K562 (cell line): ENCODE measurements at regions not wholly inside any gene's neighbourhood (a gene's known extent, or its start where the extent isn't known, plus 50 kb on each side); places are given as distances from the start of the nearest gene placed in this dataset.

Experiments
- ATAC-seq: fragments of 200-7000 bp; cut with Tn5 transposase; 3 replicates; pipeline ENCODE4 v1.9.1; 2020; ENCODE audit warnings: moderate library complexity
- BruUV-seq: library from RNA; stranded (reverse); fragments of 400-500 nt; replicated peaks from 2 replicates; lab custom pipeline; 2021; lab: Mats Ljungman, UMichigan
- CTCF ChIA-PET: fragments of 300-600 bp; formaldehyde crosslinking; extraction: SDS; loops from one replicate; lab custom pipeline; 2021; ENCODE audit warnings: low intra/inter-chr PET ratio; lab: Yijun Ruan, JAX
- POLR2A ChIA-PET: fragments of 300-600, 350-650 bp; sonication (Branson Sonifier 250); formaldehyde crosslinking; extraction: SDS; loops from one replicate; lab custom pipeline; 2021; ENCODE audit warnings: antibody characterized with exemption, inconsistent platforms; lab: Yijun Ruan, JAX
- DNase-seq, 4 experiments: peaks; one replicate each; pipeline versions ENCODE4 v3.0.0 to v3.0.0-alpha.2; 2011 to 2018; ENCODE audit warnings: low spot score in 3 of 4, mixed read lengths in 3 of 4; ENCODE audit errors: extremely low read depth in 1 of 4
- FAIRE-seq: peaks from 2 replicates; lab custom pipeline; 2011; peaks lifted over from hg19 to GRCh38; lab: Jason Lieb, UNC
- H2AFZ ChIP-seq: 2 replicates; pipeline ENCODE4 v1.6.0; 2011; ENCODE audit warnings: low read depth, low read length, control low read depth, inconsistent platforms
- H3K27ac ChIP-seq: fragments of 200-600 bp; 3 replicates; pipeline ENCODE4 v1.8.0; 2011; ENCODE audit warnings: low read depth, mild to moderate bottlenecking, control low read depth, inconsistent platforms, low read length, moderate library complexity, mixed read lengths; ENCODE audit errors: extremely low read depth
- H3K27me3 ChIP-seq, 2 experiments: fragments of 300-600 bp in 1 of 2; 2 replicates in 1 of 2; 3 replicates in 1 of 2; pipeline versions ENCODE4 v1.6.0 to v1.8.0; 2011; ENCODE audit warnings: inconsistent platforms in 2 of 2, low read length in 2 of 2, mild to moderate bottlenecking in 1 of 2, mixed read lengths in 1 of 2, moderate library complexity in 1 of 2; ENCODE audit not compliant: control insufficient read depth in 2 of 2, insufficient read depth in 2 of 2
- H3K36me3 ChIP-seq: fragments of 300-600 bp; 3 replicates; pipeline ENCODE4 v1.8.0; 2011; ENCODE audit warnings: mild to moderate bottlenecking, low read length, inconsistent platforms; ENCODE audit not compliant: control insufficient read depth, insufficient read depth
- H3K4me1 ChIP-seq, 2 experiments: fragments of 200-600 bp in 1 of 2; replicated peaks in 1 of 2; 2 replicates in 1 of 2; 3 replicates in 1 of 2; pipeline versions ENCODE4 v1.5.1 to v1.8.0; 2011; ENCODE audit warnings: inconsistent platforms in 2 of 2, low read length in 2 of 2, mild to moderate bottlenecking in 1 of 2, mixed read lengths in 1 of 2, moderate library complexity in 1 of 2; ENCODE audit not compliant: control insufficient read depth in 2 of 2, insufficient read depth in 2 of 2
- H3K4me2 ChIP-seq: 2 replicates; pipeline ENCODE4 v1.6.1; 2011; ENCODE audit warnings: low read length, control low read depth, inconsistent platforms, mixed read lengths; ENCODE audit not compliant: insufficient read depth
- H3K4me3 ChIP-seq: fragments of 200-600 bp; sonication (generic), shearing (Covaris generic); 2 replicates; pipeline ENCODE4 v1.5.1; 2016; ENCODE audit warnings: control low read depth, inconsistent platforms
- H3K79me2 ChIP-seq: fragments of 200-600 bp; 3 replicates; pipeline ENCODE4 v1.8.0; 2011; ENCODE audit warnings: low read length, inconsistent platforms; ENCODE audit not compliant: control insufficient read depth, insufficient read depth
- H3K9ac ChIP-seq, 2 experiments: 2 replicates each; pipeline versions ENCODE4 v1.6.0 to v1.6.1; 2011; ENCODE audit warnings: low read depth in 2 of 2, low read length in 2 of 2, control low read depth in 1 of 2, inconsistent platforms in 1 of 2, mild to moderate bottlenecking in 1 of 2, mixed read lengths in 1 of 2; ENCODE audit not compliant: insufficient read depth in 1 of 2
- H3K9me1 ChIP-seq: one replicate; pipeline ENCODE4 v1.6.0; 2011; ENCODE audit warnings: inconsistent platforms, mild to moderate bottlenecking, low read length, moderate library complexity; ENCODE audit not compliant: control insufficient read depth, insufficient read depth
- H3K9me3 ChIP-seq: replicated peaks from 2 replicates; pipeline ENCODE4 v1.5.1; 2011; ENCODE audit warnings: low read depth, low read length, inconsistent platforms; ENCODE audit not compliant: control insufficient read depth, insufficient read depth
- H4K20me1 ChIP-seq: replicated peaks from 2 replicates; pipeline ENCODE4 v1.6.1; 2011; ENCODE audit warnings: low read length, inconsistent platforms, mixed read lengths; ENCODE audit not compliant: control insufficient read depth, insufficient read depth
- ARID1B ChIP-seq: fragments of 450-650 bp; IDR thresholded peaks from 2 replicates; pipeline ENCODE4 v1.6.1; 2016; ENCODE audit warnings: antibody characterized with exemption, mild to moderate bottlenecking, inconsistent platforms
- BCL6 ChIP-seq: fragments of 250-450 bp; sonication (Bioruptor Pico); IDR thresholded peaks from 2 replicates; pipeline ENCODE4 v1.4.0; 2020
- CBFB ChIP-seq: sonication (generic); formaldehyde crosslinking; IDR thresholded peaks from 2 replicates; pipeline ENCODE4 v1.4.0; 2020; ENCODE audit warnings: mild to moderate bottlenecking, missing genetic modification reagents
- HDAC8 ChIP-seq: fragments of 450-650 bp; IDR thresholded peaks from 2 replicates; pipeline ENCODE4 v1.6.1; 2016; ENCODE audit warnings: mild to moderate bottlenecking, missing genetic modification characterization, moderate library complexity, missing compliant biosample characterization
- LARP7 ChIP-seq: fragments of 450-650 bp; IDR thresholded peaks from 2 replicates; pipeline ENCODE4 v1.6.1; 2016
- MTF1 ChIP-seq: fragments of 250-450 bp; sonication (Bioruptor Pico); IDR thresholded peaks from 2 replicates; pipeline ENCODE4 v1.9.0; 2021; ENCODE audit warnings: moderate library complexity, mild to moderate bottlenecking, inconsistent platforms, borderline replicate concordance
- NCOA4 ChIP-seq: fragments of 450-650 bp; IDR thresholded peaks from 2 replicates; pipeline ENCODE4 v1.6.1; 2018; ENCODE audit warnings: mild to moderate bottlenecking; ENCODE audit not compliant: partially characterized antibody
- PHB2 ChIP-seq: fragments of 450-650 bp; IDR thresholded peaks from 2 replicates; pipeline ENCODE4 v1.6.1; 2017; ENCODE audit warnings: low read depth
- POLR3A ChIP-seq: IDR thresholded peaks from 2 replicates; pipeline ENCODE4 v1.6.1; 2011; ENCODE audit warnings: borderline replicate concordance, mild to moderate bottlenecking, moderate library complexity; ENCODE audit not compliant: insufficient read length, insufficient read depth; ENCODE audit errors: extremely low read depth
- SAFB ChIP-seq: fragments of 200-400 bp; formaldehyde crosslinking; IDR thresholded peaks from 2 replicates; pipeline ENCODE4 v1.6.1; 2017; ENCODE audit warnings: low read depth, low read length, borderline replicate concordance
- SETDB1 ChIP-seq: IDR thresholded peaks from one replicate; pipeline ENCODE4 v1.6.1; 2012; ENCODE audit warnings: low read length, control low read depth, inconsistent platforms
- SMAD4 ChIP-seq: fragments of 250-450 bp; sonication (Bioruptor Pico); conservative IDR thresholded peaks from 2 replicates; pipeline ENCODE4 v1.8.0; 2021; ENCODE audit warnings: inconsistent platforms, mild to moderate bottlenecking, moderate library complexity
- TCF3 ChIP-seq: sonication (generic); formaldehyde crosslinking; IDR thresholded peaks from 2 replicates; pipeline ENCODE4 v1.4.0; 2020; ENCODE audit warnings: mild to moderate bottlenecking, missing genetic modification reagents
- USF1 ChIP-seq: sonication (generic); formaldehyde crosslinking; IDR thresholded peaks from 2 replicates; pipeline ENCODE4 v1.9.0; 2022; ENCODE audit warnings: mild to moderate bottlenecking, missing genetic modification reagents
- ZNF23 ChIP-seq: fragments of 250-450 bp; sonication (Bioruptor Pico); IDR thresholded peaks from 2 replicates; pipeline ENCODE4 v1.4.0; 2020; ENCODE audit warnings: mild to moderate bottlenecking
- ZNF551 ChIP-seq: fragments of 250-450 bp; sonication (Bioruptor Pico); IDR thresholded peaks from 2 replicates; pipeline ENCODE4 v1.5.0; 2021; ENCODE audit warnings: mild to moderate bottlenecking, moderate library complexity
- ZNF778 ChIP-seq: fragments of 450-650 bp; formaldehyde crosslinking; IDR thresholded peaks from 2 replicates; pipeline ENCODE4 v1.4.0; 2020; ENCODE audit warnings: mild to moderate bottlenecking, moderate library complexity
- ZSCAN29 ChIP-seq: fragments of 450-650 bp; IDR thresholded peaks from 2 replicates; pipeline ENCODE4 v1.6.1; 2017
- WGBS: fragments of 100-300 bp; shearing (Covaris generic); methylation state at CpG from one replicate; pipeline ENCODE4 v1.1.6; 2016; ENCODE audit warnings: low coverage, mixed read lengths; ENCODE audit not compliant: insufficient coverage; ENCODE audit errors: missing lambda C conversion rate; 5-methylcytosine and 5-hydroxymethylcytosine counted together
- in situ Hi-C: fragments of 300-500 bp; cut with MboI; formaldehyde crosslinking; loops from 4 replicates; pipeline ENCODE4 v1.15.0; 2018; ENCODE audit warnings: inconsistent platforms, mixed read lengths
- intact Hi-C: fragments of 100-400 bp; cut with micrococcal nuclease; formaldehyde crosslinking; loops from 2 replicates; pipeline ENCODE4 v1.14.2; 2022
- TF ChIP-seq, protein P1 (sequence below): sonication (generic); formaldehyde crosslinking; IDR thresholded peaks from 2 replicates; pipeline ENCODE4 v1.8.1; 2023; ENCODE audit warnings: missing genetic modification reagents, mild to moderate bottlenecking, borderline replicate concordance

DNA sequence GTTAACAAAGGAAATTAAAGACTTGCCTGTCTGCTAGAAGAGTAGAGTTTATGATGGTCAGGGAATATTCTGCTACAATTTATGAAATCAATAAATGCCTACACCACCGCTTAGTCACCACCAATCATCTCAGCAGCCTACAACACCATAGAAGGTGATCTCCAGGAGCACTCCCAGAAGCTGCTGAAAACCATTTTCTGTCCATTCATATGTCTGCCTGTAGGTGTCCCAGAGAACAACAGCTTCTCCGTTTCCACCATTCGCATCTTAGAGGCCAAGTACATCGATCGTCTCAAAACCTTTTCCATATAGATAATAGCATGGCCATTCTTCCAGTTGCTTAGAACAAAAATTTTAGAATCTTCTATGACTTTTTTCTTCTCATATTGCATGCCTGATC is 303.4 kb downstream of the KCNC2 start:
- Histone ChIP-seq H3K9ac (no peak overlapping the region), H3K9me3 (no peaks in the 10 kb centered on the region), H3K36me3 (no peaks in the 10 kb centered on the region), H3K27ac (no peak overlapping the region), H4K20me1 (no peaks in the 10 kb centered on the region), H3K4me2 (no peak overlapping the region), H3K4me3 (no peak overlapping the region), H3K27me3 (no peaks in the 10 kb centered on the region), H2AFZ (no peak overlapping the region), H3K9me1 (no peaks in the 10 kb centered on the region), H3K4me1 (no peaks in the 10 kb centered on the region), H3K79me2 (no peaks in the 10 kb centered on the region)
- no peak for TF ChIP-seq ZSCAN29
- TF ChIP-seq ARID1B: no peak
- TF ChIP-seq PHB2: no peak
- TF ChIP-seq, protein P1, sequence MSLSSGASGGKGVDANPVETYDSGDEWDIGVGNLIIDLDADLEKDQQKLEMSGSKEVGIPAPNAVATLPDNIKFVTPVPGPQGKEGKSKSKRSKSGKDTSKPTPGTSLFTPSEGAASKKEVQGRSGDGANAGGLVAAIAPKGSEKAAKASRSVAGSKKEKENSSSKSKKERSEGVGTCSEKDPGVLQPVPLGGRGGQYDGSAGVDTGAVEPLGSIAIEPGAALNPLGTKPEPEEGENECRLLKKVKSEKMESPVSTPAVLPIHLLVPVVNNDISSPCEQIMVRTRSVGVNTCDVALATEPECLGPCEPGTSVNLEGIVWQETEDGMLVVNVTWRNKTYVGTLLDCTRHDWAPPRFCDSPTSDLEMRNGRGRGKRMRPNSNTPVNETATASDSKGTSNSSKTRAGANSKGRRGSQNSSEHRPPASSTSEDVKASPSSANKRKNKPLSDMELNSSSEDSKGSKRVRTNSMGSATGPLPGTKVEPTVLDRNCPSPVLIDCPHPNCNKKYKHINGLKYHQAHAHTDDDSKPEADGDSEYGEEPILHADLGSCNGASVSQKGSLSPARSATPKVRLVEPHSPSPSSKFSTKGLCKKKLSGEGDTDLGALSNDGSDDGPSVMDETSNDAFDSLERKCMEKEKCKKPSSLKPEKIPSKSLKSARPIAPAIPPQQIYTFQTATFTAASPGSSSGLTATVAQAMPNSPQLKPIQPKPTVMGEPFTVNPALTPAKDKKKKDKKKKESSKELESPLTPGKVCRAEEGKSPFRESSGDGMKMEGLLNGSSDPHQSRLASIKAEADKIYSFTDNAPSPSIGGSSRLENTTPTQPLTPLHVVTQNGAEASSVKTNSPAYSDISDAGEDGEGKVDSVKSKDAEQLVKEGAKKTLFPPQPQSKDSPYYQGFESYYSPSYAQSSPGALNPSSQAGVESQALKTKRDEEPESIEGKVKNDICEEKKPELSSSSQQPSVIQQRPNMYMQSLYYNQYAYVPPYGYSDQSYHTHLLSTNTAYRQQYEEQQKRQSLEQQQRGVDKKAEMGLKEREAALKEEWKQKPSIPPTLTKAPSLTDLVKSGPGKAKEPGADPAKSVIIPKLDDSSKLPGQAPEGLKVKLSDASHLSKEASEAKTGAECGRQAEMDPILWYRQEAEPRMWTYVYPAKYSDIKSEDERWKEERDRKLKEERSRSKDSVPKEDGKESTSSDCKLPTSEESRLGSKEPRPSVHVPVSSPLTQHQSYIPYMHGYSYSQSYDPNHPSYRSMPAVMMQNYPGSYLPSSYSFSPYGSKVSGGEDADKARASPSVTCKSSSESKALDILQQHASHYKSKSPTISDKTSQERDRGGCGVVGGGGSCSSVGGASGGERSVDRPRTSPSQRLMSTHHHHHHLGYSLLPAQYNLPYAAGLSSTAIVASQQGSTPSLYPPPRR: no peak
- no peak for TF ChIP-seq ZNF778 (CRISPR knock-in tag)
- TF ChIP-seq POLR3A: no peak
- TF ChIP-seq SETDB1: no peak
- TF ChIP-seq CBFB (CRISPR knock-in tag): no peak
- TF ChIP-seq ZNF551: no peak
- TF ChIP-seq MTF1 (CRISPR knock-in tag): no peak
- no peak for TF ChIP-seq SMAD4
- no peak for TF ChIP-seq ZNF23
- no peak for TF ChIP-seq BCL6
- TF ChIP-seq NCOA4: no peak
- TF ChIP-seq USF1 (CRISPR knock-in tag): no peak
- TF ChIP-seq TCF3 (CRISPR knock-in tag): no peak
- no peak for TF ChIP-seq LARP7
- TF ChIP-seq HDAC8 (tag): no peak
- TF ChIP-seq SAFB: no peak
- DNase-seq (no peak), ATAC-seq (no peak), FAIRE-seq (no peak)
- POLR2A ChIA-PET: no interaction called here
- BruUV-seq: no TSS peak
- intact Hi-C loops: no loop called here
- CTCF ChIA-PET: no interaction called here
- in situ Hi-C loops: no loop called here
- 1% methylated on average over 5 of the region's 5 CpGs for WGBS
